Mesenchymal stem cell (in vitro differentiated cells and primary cell): ENCODE measurements at regions not wholly inside any gene's neighbourhood (a gene's known extent, or its start where the extent isn't known, plus 50 kb on each side); places are given as distances from the start of the nearest gene placed in this dataset.

ENCODE experiments used
- DNase-seq: peaks from one replicate; pipeline ENCODE4 v3.0.0-alpha.2; 2013
- H2AFZ ChIP-seq: one replicate; pipeline ENCODE4 v1.6.1; 2013; ENCODE audit warnings: low read depth, mild to moderate bottlenecking, control low read depth, inconsistent platforms, low read length, moderate library complexity
- H2AK5ac ChIP-seq: 2 replicates; pipeline ENCODE4 v1.6.1; 2013; ENCODE audit warnings: low read length, moderate library complexity, mild to moderate bottlenecking, inconsistent platforms; ENCODE audit not compliant: severe bottlenecking
- H2BK120ac ChIP-seq: one replicate; pipeline ENCODE4 v1.6.1; 2013; ENCODE audit warnings: low read depth, mild to moderate bottlenecking, inconsistent platforms, low read length, moderate library complexity
- H2BK12ac ChIP-seq, 2 experiments: one replicate each; pipeline ENCODE4 v1.6.1; 2013; ENCODE audit warnings: inconsistent platforms in 2 of 2, low read length in 2 of 2, mild to moderate bottlenecking in 2 of 2, moderate library complexity in 2 of 2, control low read depth in 1 of 2
- H2BK15ac ChIP-seq: one replicate; pipeline ENCODE4 v1.6.1; 2013; ENCODE audit warnings: mild to moderate bottlenecking, low read depth, inconsistent platforms; ENCODE audit not compliant: poor library complexity, severe bottlenecking
- H2BK5ac ChIP-seq: 2 replicates; pipeline ENCODE4 v1.6.1; 2013; ENCODE audit warnings: low read depth, mild to moderate bottlenecking, low read length, control low read depth, inconsistent platforms; ENCODE audit not compliant: poor library complexity, severe bottlenecking
- H3K14ac ChIP-seq, 2 experiments: one replicate each; pipeline ENCODE4 v1.6.1; 2013; ENCODE audit warnings: inconsistent platforms in 2 of 2, low read length in 2 of 2, control low read depth in 1 of 2, mild to moderate bottlenecking in 1 of 2, moderate library complexity in 1 of 2
- H3K18ac ChIP-seq, 2 experiments: one replicate each; pipeline ENCODE4 v1.6.1; 2013; ENCODE audit warnings: inconsistent platforms in 2 of 2, low read length in 2 of 2, control low read depth in 1 of 2, low read depth in 1 of 2, mild to moderate bottlenecking in 1 of 2
- H3K23ac ChIP-seq, 2 experiments: one replicate each; pipeline ENCODE4 v1.6.1; 2013; ENCODE audit warnings: inconsistent platforms in 2 of 2, low read length in 2 of 2, mild to moderate bottlenecking in 2 of 2, moderate library complexity in 2 of 2, control low read depth in 1 of 2
- H3K27ac ChIP-seq: 2 replicates; pipeline ENCODE4 v1.5.1; 2013; ENCODE audit warnings: mild to moderate bottlenecking, moderate library complexity, low read length, control low read depth, inconsistent platforms; ENCODE audit not compliant: poor library complexity, severe bottlenecking
- H3K27me3 ChIP-seq, 2 experiments: 2 replicates each; pipeline versions ENCODE4 v1.6.1 to v1.7.0; 2013; ENCODE audit warnings: low read length in 2 of 2, mild to moderate bottlenecking in 2 of 2, moderate library complexity in 2 of 2, control low read depth in 1 of 2, inconsistent platforms in 1 of 2; ENCODE audit not compliant: control insufficient read depth in 1 of 2, insufficient read depth in 1 of 2
- H3K36me3 ChIP-seq, 2 experiments: 2 replicates each; pipeline versions ENCODE4 v1.6.1 to v1.7.0; 2013; ENCODE audit warnings: low read length in 2 of 2, control low read depth in 1 of 2, inconsistent platforms in 1 of 2, low read depth in 1 of 2, mild to moderate bottlenecking in 1 of 2; ENCODE audit not compliant: insufficient read depth in 2 of 2, control insufficient read depth in 1 of 2
- H3K4ac ChIP-seq, 2 experiments: one replicate each; pipeline ENCODE4 v1.6.1; 2013; ENCODE audit warnings: inconsistent platforms in 2 of 2, low read length in 2 of 2, mild to moderate bottlenecking in 2 of 2, moderate library complexity in 2 of 2, control low read depth in 1 of 2, low read depth in 1 of 2
- H3K4me1 ChIP-seq: 2 replicates; pipeline ENCODE4 v1.6.1; 2013; ENCODE audit warnings: low read depth, low read length, control low read depth; ENCODE audit not compliant: control insufficient read depth, insufficient read depth
- H3K4me2 ChIP-seq: 2 replicates; pipeline ENCODE4 v1.6.1; 2013; ENCODE audit warnings: low read length, mild to moderate bottlenecking, inconsistent platforms; ENCODE audit not compliant: poor library complexity, severe bottlenecking
- H3K4me3 ChIP-seq, 2 experiments: 2 replicates each; pipeline versions ENCODE4 v1.5.1 to v1.7.0; 2013; ENCODE audit warnings: low read length in 2 of 2, mild to moderate bottlenecking in 2 of 2, control low read depth in 1 of 2, low read depth in 1 of 2; ENCODE audit not compliant: insufficient read depth in 1 of 2
- H3K79me1 ChIP-seq: replicated peaks from 2 replicates; pipeline ENCODE4 v1.6.1; 2013; ENCODE audit warnings: mild to moderate bottlenecking, control low read depth, low read length, inconsistent platforms; ENCODE audit not compliant: poor library complexity, severe bottlenecking
- H3K9ac ChIP-seq: 2 replicates; pipeline ENCODE4 v1.7.0; 2013; ENCODE audit warnings: mild to moderate bottlenecking, low read length, moderate library complexity
- H3K9me3 ChIP-seq: 2 replicates; pipeline ENCODE4 v1.7.0; 2013; ENCODE audit warnings: mild to moderate bottlenecking, low read length; ENCODE audit not compliant: control insufficient read depth
- H4K8ac ChIP-seq: one replicate; pipeline ENCODE4 v1.6.1; 2013; ENCODE audit warnings: inconsistent platforms, mild to moderate bottlenecking, low read length, moderate library complexity
- H4K91ac ChIP-seq: one replicate; pipeline ENCODE4 v1.6.1; 2013; ENCODE audit warnings: mild to moderate bottlenecking, low read length, inconsistent platforms
- WGBS: methylation state at CpG from one replicate; pipeline ENCODE4 v1.1.7; 2013; ENCODE audit warnings: mixed read lengths; 5-methylcytosine and 5-hydroxymethylcytosine counted together

DNA sequence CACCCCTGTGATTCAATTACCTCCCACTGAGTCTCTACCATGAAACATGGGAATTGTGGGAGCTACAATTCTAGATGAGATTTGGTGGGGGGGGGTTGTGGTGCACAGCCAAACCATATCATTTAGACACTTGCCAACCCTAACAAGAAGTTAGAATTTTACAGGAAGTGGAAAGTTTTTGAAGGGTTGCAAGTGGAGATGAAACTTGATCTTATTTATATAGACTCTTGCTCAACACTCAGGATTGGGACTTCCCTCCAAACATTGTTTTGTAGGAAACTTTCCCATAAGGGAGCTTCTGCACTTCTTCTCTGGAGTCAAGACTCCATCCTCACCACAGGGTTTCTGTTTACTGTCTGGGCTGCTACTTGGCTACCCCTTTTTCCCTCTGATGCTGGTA, 266.7 kb upstream of the CDH11 start:
- no peak overlapping the region for H2AK5ac ChIP-seq
- H3K23ac ChIP-seq, result no peak overlapping the region
- H3K79me1 ChIP-seq, result no peaks in the 10 kb centered on the region
- no peaks in the 10 kb centered on the region for H3K4me1 ChIP-seq
- H3K18ac ChIP-seq, result no peak overlapping the region
- H4K8ac ChIP-seq, result peak overlapping the region; percentile 31
- DNase-seq, result peak; percentile 40
- no peak overlapping the region for H4K91ac ChIP-seq
- no peak overlapping the region for H3K14ac ChIP-seq
- no peak overlapping the region for H3K4me3 ChIP-seq
- H2AFZ ChIP-seq, result no peak overlapping the region
- no peak overlapping the region for H3K4me2 ChIP-seq
- H3K9me3 ChIP-seq, result peaks cover 18% of the 10 kb centered on the region
- no peak overlapping the region for H2BK12ac ChIP-seq
- H3K4ac ChIP-seq, result no peak overlapping the region
- no peak overlapping the region for H3K27ac ChIP-seq
- no peaks in the 10 kb centered on the region for H3K27me3 ChIP-seq
- no peak overlapping the region for H2BK120ac ChIP-seq
- H2BK15ac ChIP-seq, result no peak overlapping the region
- no peak overlapping the region for H2BK5ac ChIP-seq
- no peak overlapping the region for H3K9ac ChIP-seq
- no peaks in the 10 kb centered on the region for H3K36me3 ChIP-seq

DNA sequence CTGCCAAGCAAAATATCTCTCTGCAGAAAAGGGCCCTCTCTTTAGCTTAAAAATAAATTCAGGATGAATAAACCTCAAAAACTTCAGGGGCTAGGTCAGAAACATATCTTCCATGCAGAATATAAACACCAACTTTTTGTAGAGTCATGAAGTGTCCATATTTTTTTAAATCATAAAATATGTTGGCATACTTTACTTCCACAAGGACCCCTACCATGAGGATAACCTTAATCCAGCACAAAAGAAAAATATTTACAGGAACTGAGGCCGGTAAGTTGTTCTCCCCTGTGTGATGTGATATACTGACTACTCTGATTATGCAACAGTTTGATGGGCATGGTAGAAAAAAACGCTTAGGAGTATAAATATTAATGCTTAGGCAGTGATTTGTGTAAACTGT, 264.8 kb upstream of the CDH11 start:
- Histone ChIP-seq H4K8ac (no peak overlapping the region), H2BK5ac (no peak overlapping the region), H3K18ac (no peak overlapping the region), H3K4me1 (no peaks in the 10 kb centered on the region), H3K27me3 (no peaks in the 10 kb centered on the region), H2AFZ (no peak overlapping the region), H3K79me1 (no peaks in the 10 kb centered on the region), H3K36me3 (no peaks in the 10 kb centered on the region), H2BK15ac (no peak overlapping the region), H2AK5ac (no peak overlapping the region), H3K23ac (no peak overlapping the region), H2BK120ac (no peak overlapping the region), H3K14ac (no peak overlapping the region), H3K9ac (no peak overlapping the region), H2BK12ac (no peak overlapping the region), H4K91ac (no peak overlapping the region), H3K4ac (no peak overlapping the region), H3K27ac (no peak overlapping the region), H3K4me3 (no peak overlapping the region), H3K9me3 (peaks cover 18% of the 10 kb centered on the region), H3K4me2 (no peak overlapping the region)
- DNase-seq, result no peak
- WGBS, result 86% methylated on average over 1 of the region's 2 CpGs

DNA sequence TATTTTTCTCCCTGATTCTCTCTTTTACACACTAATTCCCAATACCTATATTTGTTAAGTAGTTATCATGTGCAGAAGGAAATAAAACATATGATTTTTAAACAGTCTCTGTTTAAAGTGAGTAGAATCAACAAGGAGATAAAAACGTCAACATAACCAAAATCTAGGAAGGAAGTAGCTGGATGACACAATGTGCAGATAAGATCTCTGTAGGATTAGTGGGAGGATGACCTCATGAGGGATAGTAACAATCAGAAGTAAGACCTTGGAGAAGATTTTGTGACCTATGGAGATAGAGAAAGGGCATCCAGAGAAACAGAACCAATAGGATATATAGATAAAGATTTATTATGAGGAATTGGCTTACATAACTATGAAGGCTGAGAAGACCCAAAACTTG, 262.6 kb upstream of the CDH11 start:
- no peak overlapping the region for H3K18ac ChIP-seq
- H3K79me1 ChIP-seq, result no peaks in the 10 kb centered on the region
- H3K36me3 ChIP-seq, result no peaks in the 10 kb centered on the region
- H2AK5ac ChIP-seq, result no peak overlapping the region
- no peak overlapping the region for H2BK15ac ChIP-seq
- no peak overlapping the region for H2AFZ ChIP-seq
- no peaks in the 10 kb centered on the region for H3K4me1 ChIP-seq
- no peak overlapping the region for H3K4me3 ChIP-seq
- H3K14ac ChIP-seq, result no peak overlapping the region
- H3K4me2 ChIP-seq, result no peak overlapping the region
- H3K4ac ChIP-seq, result no peak overlapping the region
- H3K9ac ChIP-seq, result no peak overlapping the region
- 36% methylated on average over 1 of the region's 1 CpG for WGBS
- no peak overlapping the region for H2BK5ac ChIP-seq
- DNase-seq, result peak; percentile 37
- no peak overlapping the region for H3K27ac ChIP-seq
- H4K91ac ChIP-seq, result no peak overlapping the region
- peaks cover 18% of the 10 kb centered on the region for H3K9me3 ChIP-seq
- no peak overlapping the region for H4K8ac ChIP-seq
- H2BK12ac ChIP-seq, result no peak overlapping the region
- H3K23ac ChIP-seq, result no peak overlapping the region
- no peak overlapping the region for H2BK120ac ChIP-seq
- H3K27me3 ChIP-seq, result no peaks in the 10 kb centered on the region

DNA sequence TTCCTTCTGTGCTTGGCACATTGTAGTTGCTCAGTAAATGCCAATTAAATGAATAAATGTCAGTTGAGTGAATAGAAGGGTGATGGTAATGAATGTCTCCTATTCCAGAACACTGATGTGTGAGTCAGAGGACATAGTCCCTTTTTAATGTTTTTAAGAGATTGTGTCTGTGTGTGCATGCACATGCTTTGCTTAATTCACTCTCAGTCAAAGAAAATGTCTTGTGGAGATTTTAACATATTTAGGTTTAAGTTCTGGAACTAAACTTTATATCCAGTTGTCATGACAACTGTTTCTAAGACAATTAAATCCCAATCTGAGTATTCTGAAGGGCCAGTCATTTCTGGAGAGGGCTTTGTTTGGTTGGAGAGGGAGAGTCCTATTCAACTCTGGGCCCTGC, 255.3 kb upstream of the CDH11 start:
- DNase-seq, result no peak
- Histone ChIP-seq H3K14ac (no peak overlapping the region), H2BK120ac (no peak overlapping the region), H3K4me3 (no peak overlapping the region), H3K4me2 (no peak overlapping the region), H2BK12ac (no peak overlapping the region), H3K9me3 (no peaks in the 10 kb centered on the region), H3K18ac (no peak overlapping the region), H3K36me3 (no peaks in the 10 kb centered on the region), H3K27ac (no peak overlapping the region), H3K79me1 (no peaks in the 10 kb centered on the region), H4K8ac (no peak overlapping the region), H3K23ac (no peak overlapping the region), H2AK5ac (no peak overlapping the region), H4K91ac (no peak overlapping the region), H3K27me3 (no peaks in the 10 kb centered on the region), H2AFZ (no peak overlapping the region), H2BK15ac (no peak overlapping the region), H3K9ac (no peak overlapping the region), H3K4ac (no peak overlapping the region), H3K4me1 (no peaks in the 10 kb centered on the region), H2BK5ac (no peak overlapping the region)
